ENCODE measurements at regions not wholly inside any gene's neighbourhood (a gene's known extent, or its start where the extent isn't known, plus 50 kb on each side); places are given as distances from the start of the nearest gene placed in this dataset.
A peak's percentile ranks its signal among the peaks of the same experiment; 100 is the strongest.

DNA sequence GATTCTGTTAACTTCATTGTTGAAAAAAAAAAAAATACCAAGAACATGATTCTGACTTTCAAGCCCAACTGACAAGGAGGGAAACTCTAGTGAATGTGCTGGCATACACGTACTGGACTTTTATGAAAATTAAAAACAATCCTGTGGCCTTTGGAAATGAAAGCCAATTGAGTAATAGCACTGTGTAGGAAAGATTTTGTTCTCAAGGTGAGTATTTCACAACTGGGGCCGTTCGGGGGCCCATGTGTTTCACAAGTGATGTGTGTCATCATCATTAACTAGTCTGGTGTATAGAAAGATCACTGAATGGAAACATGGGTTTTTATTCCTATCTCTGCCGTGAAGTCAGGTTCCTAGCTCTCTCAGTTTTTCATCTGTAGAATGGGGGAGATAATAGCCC lies 605.0 kb upstream of the CLINT1 start:
- H3K4me3 ChIP-seq (ENCODE audit: low read depth, low read length): no peak overlapping the region
- DNase-seq (ENCODE audit: low read depth, low spot score): no peak
- TF ChIP-seq CTCF (IDR thresholded peaks at IDR 0.05; ENCODE audit: insufficient read depth, low read length, missing control alignments): no peak
- POLR2A ChIA-PET: no interaction called here
- CTCF ChIA-PET: no interaction called here

- CTCF ChIA-PET: no interaction called here
- POLR2A ChIA-PET: no interaction called here
- DNase-seq (ENCODE audit: low read depth, low spot score): no peak
- no peak overlapping the region for H3K4me3 ChIP-seq (ENCODE audit: low read depth, low read length)
- TF ChIP-seq CTCF (IDR thresholded peaks at IDR 0.05; ENCODE audit: insufficient read depth, low read length, missing control alignments): no peak
These were observed 604.2 kb upstream of the CLINT1 start for GRCh38 chr5:158463188-158463587.

- ChIA-PET POLR2A (no interaction called here), CTCF (no interaction called here)
- no peak for DNase-seq (ENCODE audit: low read depth, low spot score)
- TF ChIP-seq CTCF (IDR thresholded peaks at IDR 0.05; ENCODE audit: insufficient read depth, low read length, missing control alignments): no peak
- H3K4me3 ChIP-seq (ENCODE audit: low read depth, low read length): no peak overlapping the region
These were observed 603.6 kb upstream of the CLINT1 start for GRCh38 chr5:158462349-158463114.

GRCh38 chr5:158461240-158461854 lies 602.4 kb upstream of the CLINT1 start:
- H3K4me3 ChIP-seq (ENCODE audit: low read depth, low read length): no peak overlapping the region
- DNase-seq (ENCODE audit: low read depth, low spot score): no peak
- ChIA-PET POLR2A (no interaction called here), CTCF (no interaction called here)
- TF ChIP-seq CTCF (IDR thresholded peaks at IDR 0.05; ENCODE audit: insufficient read depth, low read length, missing control alignments): no peak

GRCh38 chr5:158458086-158458485 lies 599.1 kb upstream of the CLINT1 start:
- DNase-seq (ENCODE audit: low read depth, low spot score): no peak
- POLR2A ChIA-PET: no interaction called here
- CTCF ChIA-PET: interaction anchor here (1.1 kb wide), 1 partner anchor 9 kb away, joined by 3 read pairs; no protein-coding TSS in a partner anchor
- H3K4me3 ChIP-seq (ENCODE audit: low read depth, low read length): no peak overlapping the region
- no peak for TF ChIP-seq CTCF (IDR thresholded peaks at IDR 0.05; ENCODE audit: insufficient read depth, low read length, missing control alignments)

DNA sequence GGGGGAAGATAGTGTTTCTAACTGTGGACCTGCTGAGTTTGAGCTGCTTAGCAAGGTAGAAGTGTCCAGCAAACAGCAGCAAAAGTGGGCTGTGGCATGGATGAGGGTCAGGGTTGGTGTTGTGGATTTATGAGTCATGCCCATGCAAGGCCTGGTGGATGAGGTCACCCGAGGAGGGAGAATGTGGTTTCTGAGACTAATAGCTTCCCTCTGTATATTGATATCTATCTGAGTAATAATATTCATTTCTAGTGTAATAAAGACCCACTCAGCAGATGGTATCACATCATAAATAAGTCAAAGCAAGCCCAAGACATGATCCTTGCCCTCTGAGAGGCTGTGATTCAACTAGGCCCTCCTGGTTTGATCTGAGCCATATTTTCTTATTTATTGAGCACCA lies 597.8 kb upstream of the CLINT1 start:
- H3K4me3 ChIP-seq (ENCODE audit: low read depth, low read length): no peak overlapping the region
- ChIA-PET POLR2A (no interaction called here), CTCF (interaction anchor here (1.1 kb wide), 1 partner anchor 11 kb away, joined by 3 read pairs; no protein-coding TSS in a partner anchor)
- TF ChIP-seq CTCF (IDR thresholded peaks at IDR 0.05; ENCODE audit: insufficient read depth, low read length, missing control alignments): no peak
- peak; percentile 46 for DNase-seq (ENCODE audit: low read depth, low spot score)
